Endothelial cell of hepatic sinusoid (primary cell): ENCODE measurements at regions not wholly inside any gene's neighbourhood (a gene's known extent, or its start where the extent isn't known, plus 50 kb on each side); places are given as distances from the start of the nearest gene placed in this dataset.
"Not testable (repeated sequence)": the region's sequence is repeated elsewhere in the genome, so short reads cannot be mapped to it uniquely, and the experiment has no call there.

ENCODE experiments used
- in situ Hi-C: cut with HindIII; loops from 2 replicates; pipeline ENCODE4 v1.10.0; 2017; ENCODE audit warnings: low sequenced_read_pairs

GRCh38 chr1:187689129-187689528, 860.4 kb downstream of the PLA2G4A start:
- in situ Hi-C loops: no loop called here

- in situ Hi-C loops: no loop called here
Measured at GRCh38 chr1:187691439-187691838, 862.7 kb downstream of the PLA2G4A start.

DNA sequence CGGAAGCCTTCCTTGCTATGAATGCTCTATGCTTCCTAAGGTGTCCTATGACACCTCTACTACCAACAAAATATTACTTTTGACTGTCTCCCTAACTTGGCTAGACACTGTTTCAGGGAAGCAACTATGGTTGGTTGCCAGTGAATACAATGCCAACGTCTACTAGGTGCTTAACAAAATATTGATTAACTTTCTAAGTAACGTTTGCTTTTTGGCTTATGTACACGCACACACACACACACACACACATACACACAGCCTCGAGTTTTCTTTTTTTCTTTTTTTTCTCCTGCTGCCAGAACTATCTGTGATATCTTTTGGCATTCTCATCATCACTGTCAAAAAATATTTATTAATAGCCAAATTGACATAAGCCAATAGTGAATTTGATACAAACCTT, 864.0 kb downstream of the PLA2G4A start:
- in situ Hi-C loops: no loop called here

DNA sequence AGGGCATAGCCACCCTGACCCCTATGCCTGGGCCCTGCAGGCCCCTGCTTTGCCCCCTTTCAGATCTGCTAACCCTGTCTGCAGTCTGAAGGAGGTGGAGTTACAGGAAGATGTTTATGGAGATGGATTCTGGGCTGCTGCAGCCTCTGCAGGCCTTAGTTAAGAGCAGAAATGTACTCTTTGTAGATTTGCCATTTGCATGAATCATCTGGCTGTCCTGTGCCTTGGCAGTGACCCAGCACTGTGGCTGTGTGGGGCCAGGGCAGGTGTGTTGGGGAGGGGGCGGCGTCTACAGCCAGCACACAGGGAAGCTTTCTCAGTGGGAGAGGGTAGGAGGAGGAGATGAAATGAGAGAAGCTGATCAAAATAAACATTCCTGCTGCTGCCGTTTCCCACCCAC, 867.3 kb downstream of the PLA2G4A start:
- in situ Hi-C loops: no loop called here

DNA sequence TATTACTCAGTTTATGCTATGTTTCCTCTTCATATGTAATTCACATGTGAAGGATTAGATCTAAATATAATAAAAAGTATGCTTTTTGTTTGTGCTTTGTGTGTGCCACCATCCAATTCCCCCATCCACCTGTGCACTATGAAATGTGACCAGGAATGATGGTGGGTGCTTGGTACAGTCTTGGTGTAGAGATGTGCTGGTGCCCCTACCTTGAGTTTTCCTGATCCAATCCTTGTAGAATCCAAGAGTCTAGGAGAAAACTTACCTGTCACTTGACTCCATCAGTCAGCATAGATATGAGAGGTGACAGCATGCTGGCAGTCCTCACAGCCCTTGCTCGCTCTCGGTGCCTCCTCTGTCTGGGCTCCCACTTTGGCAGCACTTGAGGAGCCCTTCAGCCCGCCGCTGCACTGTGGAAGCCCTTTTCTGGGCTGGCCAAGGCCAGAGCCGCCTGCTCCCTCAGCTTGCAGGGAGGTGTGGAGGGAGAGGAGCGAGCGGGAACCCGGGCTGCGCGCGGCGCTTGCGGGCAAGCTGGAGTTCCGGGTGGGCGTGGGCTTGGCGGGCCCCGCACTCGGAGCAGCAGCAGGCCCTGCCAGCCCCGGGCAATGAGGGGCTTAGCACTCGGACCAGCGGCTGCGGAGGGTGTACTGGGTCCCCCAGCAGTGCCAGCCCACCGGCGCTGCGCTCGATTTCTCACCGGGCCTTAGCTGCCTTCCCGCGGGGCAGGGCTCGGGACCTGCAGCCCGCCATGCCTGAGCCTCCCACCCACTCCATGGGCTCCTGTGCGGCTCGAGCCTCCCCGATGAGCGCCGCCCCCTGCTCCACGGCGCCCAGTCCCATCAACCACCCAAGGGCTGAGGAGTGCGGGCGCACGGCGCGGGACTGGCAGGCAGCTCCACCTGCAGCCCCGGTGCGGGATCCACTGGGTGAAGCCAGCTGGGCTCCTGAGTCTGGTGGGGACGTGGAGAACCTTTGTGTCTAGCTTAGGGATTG, 874.7 kb downstream of the PLA2G4A start:
- in situ Hi-C loops: not testable (repeated sequence)

- in situ Hi-C loops: no loop called here
Measured at GRCh38 chr1:187714470-187714869, 885.7 kb downstream of the PLA2G4A start.

- in situ Hi-C loops: no loop called here
Measured at GRCh38 chr1:187715483-187715882, 886.7 kb downstream of the PLA2G4A start.

DNA sequence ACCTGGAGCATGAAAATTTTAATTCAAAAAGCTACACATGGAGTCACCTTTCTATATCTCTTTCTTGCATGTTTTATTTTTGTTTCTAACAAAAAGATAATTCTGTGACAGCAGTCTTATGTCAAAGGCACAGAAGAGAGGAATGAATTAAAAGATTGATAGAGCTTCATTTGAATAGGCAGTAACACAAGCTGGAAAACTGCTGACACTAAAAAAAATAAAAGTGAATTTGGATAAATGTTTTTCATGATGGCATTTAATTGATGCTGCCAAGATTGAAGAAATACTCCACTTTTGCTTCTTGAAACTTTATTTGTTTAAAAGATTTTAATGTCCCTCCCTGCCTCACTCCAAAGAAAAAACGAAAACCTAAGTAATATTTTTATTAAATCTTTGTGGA, 887.4 kb downstream of the PLA2G4A start:
- in situ Hi-C loops: no loop called here

DNA sequence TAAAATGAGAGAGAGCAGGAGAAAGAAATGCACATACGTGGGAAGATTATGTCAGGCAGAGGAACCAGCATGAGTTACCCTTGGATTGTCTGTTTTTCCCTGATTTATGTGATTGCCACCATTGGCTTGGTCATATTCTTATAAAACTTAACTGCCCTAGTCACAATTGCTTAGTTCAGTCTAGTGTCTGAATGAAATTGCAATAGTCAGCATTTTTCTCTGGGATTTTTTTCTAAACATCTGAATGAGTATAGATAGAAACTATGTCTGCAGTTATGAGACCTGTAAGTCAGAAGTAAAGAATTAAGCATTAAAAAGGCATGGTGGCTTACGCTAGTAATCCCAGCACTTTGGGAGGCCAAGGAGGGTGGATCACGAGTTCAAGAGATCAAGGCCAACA, 889.8 kb downstream of the PLA2G4A start:
- in situ Hi-C loops: no loop called here

- in situ Hi-C loops: no loop called here
Measured at GRCh38 chr1:187721216-187721615, 892.5 kb downstream of the PLA2G4A start.

DNA sequence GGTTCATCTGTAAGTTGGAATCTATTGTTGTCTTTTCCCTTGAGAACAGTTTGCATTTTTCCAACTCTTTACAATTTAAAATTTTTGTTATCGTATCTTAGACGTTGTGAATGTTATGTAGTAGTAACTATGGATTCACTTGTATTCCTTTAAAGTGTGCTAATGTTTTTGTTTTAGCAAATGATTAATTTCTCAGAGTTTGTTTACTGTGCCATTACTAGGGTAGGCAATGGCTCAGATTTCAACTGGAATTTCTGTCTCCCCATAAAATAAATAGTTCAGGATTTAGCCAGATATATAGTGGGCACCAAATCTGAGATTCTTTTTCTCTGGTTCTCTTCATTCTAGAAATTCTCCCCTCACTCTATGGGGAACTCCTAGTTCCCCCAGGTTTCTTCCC, 896.5 kb downstream of the PLA2G4A start:
- in situ Hi-C loops: no loop called here

DNA sequence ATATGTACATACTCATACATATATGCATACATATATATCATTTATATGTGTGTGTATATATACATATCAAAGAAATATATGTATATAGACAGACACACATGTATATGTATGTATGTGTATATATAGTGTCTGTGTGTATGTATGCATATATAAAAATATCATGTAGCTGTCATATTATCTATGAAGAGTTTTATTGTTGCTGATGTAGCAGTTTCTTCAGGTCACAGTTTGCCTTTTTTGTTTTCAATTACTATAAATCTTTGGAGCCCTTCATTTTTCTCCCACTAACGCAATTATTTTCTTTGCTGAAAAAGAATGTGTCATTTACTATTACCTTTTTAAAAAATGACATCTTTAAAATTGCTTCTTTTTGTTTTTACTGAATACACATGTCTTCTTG, 904.5 kb downstream of the PLA2G4A start:
- in situ Hi-C loops: no loop called here

GRCh38 chr1:187734427-187734826, 905.7 kb downstream of the PLA2G4A start:
- in situ Hi-C loops: no loop called here

- in situ Hi-C loops: no loop called here
Measured at GRCh38 chr1:187744665-187745064, 915.9 kb downstream of the PLA2G4A start.

GRCh38 chr1:187755536-187755935, 926.8 kb downstream of the PLA2G4A start:
- in situ Hi-C loops: no loop called here

DNA sequence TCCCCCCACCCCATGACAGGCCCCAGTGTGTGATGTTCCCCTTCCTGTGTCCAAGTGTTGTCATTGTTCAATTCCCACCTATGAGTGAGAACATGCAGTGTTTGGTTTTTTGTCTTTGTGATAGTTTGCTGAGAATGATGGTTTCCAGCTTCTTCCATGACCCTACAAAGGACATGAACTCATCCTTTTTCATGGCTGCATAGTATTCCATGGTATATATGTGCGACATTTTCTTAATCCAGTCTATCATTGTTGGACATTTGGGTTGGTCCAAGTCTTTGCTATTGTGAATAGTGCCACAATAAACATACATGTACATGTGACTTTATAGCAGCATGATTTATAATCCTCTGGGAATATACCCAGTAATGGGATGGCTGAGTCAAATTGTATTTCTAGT, 927.9 kb downstream of the PLA2G4A start:
- in situ Hi-C loops: not testable (repeated sequence)

GRCh38 chr1:187759825-187760333, 931.1 kb downstream of the PLA2G4A start:
- in situ Hi-C loops: no loop called here

GRCh38 chr1:187762118-187762517, 933.4 kb downstream of the PLA2G4A start:
- in situ Hi-C loops: no loop called here

DNA sequence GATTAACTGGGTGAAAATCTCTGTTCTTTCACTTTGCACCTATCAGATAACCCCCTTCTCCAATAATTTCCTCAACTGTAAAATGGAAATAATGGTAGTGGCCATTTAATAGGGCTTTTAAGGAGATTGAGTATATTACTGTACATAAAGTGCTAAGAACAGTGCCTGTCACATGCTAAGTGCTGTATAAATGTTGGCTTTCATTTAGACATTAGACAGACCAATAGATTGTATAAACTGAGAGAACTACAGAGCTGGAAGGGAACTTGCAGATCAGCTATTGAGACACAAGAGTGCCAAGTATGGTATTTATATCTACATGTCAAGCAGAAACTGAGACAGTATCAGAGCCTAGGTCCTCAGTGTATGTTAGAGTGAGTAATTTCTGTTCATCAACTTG, 934.7 kb downstream of the PLA2G4A start:
- in situ Hi-C loops: no loop called here

- in situ Hi-C loops: no loop called here
Measured at GRCh38 chr1:187763976-187764375, 935.2 kb downstream of the PLA2G4A start.

DNA sequence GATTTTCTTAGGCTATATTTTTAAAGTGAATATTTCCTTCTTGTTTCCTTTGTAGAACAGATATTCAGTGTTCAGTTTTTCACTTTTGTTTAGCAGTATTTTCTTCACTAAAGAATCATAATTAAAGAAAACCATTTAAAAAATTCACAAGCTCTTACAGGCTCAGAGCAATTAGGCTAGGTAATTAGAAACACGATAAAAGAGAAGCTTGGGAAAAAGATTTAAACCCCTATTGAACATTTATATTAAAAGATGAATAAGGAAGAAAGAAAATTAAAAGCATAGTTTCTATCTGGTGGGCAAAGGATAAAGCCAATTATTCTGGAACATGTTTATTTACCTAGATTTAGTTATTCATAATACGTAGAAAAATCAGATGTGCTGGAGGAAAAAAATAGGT, 942.6 kb downstream of the PLA2G4A start:
- in situ Hi-C loops: no loop called here

GRCh38 chr1:187773168-187773567, 944.4 kb downstream of the PLA2G4A start:
- in situ Hi-C loops: no loop called here
